B cell (primary cell): ENCODE measurements at regions not wholly inside any gene's neighbourhood (a gene's known extent, or its start where the extent isn't known, plus 50 kb on each side); places are given as distances from the start of the nearest gene placed in this dataset.
"Not testable (repeated sequence)": the region's sequence is repeated elsewhere in the genome, so short reads cannot be mapped to it uniquely, and the experiment has no call there.

Experiments
- ATAC-seq: fragments of 200-7000 bp; cut with Tn5 transposase; one replicate; pipeline ENCODE4 v1.10.0; 2021; ENCODE audit warnings: low read depth, mild to moderate bottlenecking, moderate number of reproducible peaks, moderate library complexity
- CTCF ChIA-PET: fragments of 350-600 bp; sonication (Branson Sonifier 250); formaldehyde crosslinking; loops from one replicate; lab custom pipeline; 2021; ENCODE audit warnings: antibody characterized with exemption, inconsistent platforms; lab: Charles Lee
- POLR2A ChIA-PET: fragments of 350-600 bp; sonication (Branson Sonifier 250); formaldehyde crosslinking; loops from one replicate; lab custom pipeline; 2021; ENCODE audit warnings: antibody characterized with exemption; lab: Charles Lee
- DNase-seq: peaks from one replicate; pipeline ENCODE4 v3.0.0; 2013
- H2AFZ ChIP-seq: 2 replicates; pipeline ENCODE4 v1.6.1; 2012; ENCODE audit warnings: mild to moderate bottlenecking, low read depth, low read length; ENCODE audit not compliant: insufficient read depth, poor library complexity, severe bottlenecking
- H3K27ac ChIP-seq, 2 donors: 1 replicate in 1 of 2; 2 replicates in 1 of 2; pipeline ENCODE4 v1.5.1; 2012 to 2013; ENCODE audit warnings: low read length in 2 of 2, mild to moderate bottlenecking in 2 of 2, moderate library complexity in 1 of 2
- H3K27me3 ChIP-seq, 4 experiments: fragments of 200-600 bp in 1 of 4; sonication (generic) in 1 of 4; replicated peaks in 1 of 4; 1 replicate in 2 of 4; 2 replicates in 2 of 4; pipeline versions ENCODE4 v1.6.1 to v1.7.0; 2013 to 2016; ENCODE audit warnings: low read length in 3 of 4, mild to moderate bottlenecking in 2 of 4, mixed read lengths in 1 of 4, moderate library complexity in 1 of 4; ENCODE audit not compliant: insufficient read depth in 4 of 4, control insufficient read depth in 3 of 4; ENCODE audit errors: control extremely low read depth in 1 of 4
- H3K36me3 ChIP-seq, 2 experiments: replicated peaks in 1 of 2; 1 replicate in 1 of 2; 2 replicates in 1 of 2; pipeline versions ENCODE4 v1.6.1 to v1.7.1; 2013; ENCODE audit warnings: low read length in 1 of 2; ENCODE audit not compliant: insufficient read depth in 2 of 2, control insufficient read depth in 1 of 2; ENCODE audit errors: control extremely low read depth in 1 of 2, extremely low read depth in 1 of 2
- H3K4me1 ChIP-seq, 2 donors: fragments of 200-600 bp in 1 of 2; sonication (generic) in 1 of 2; 1 replicate in 1 of 2; 2 replicates in 1 of 2; pipeline versions ENCODE4 v1.5.1 to v1.6.1; 2013 to 2017; ENCODE audit warnings: low read length in 2 of 2; ENCODE audit not compliant: control insufficient read depth in 2 of 2, insufficient read depth in 2 of 2
- H3K4me2 ChIP-seq: replicated peaks from 2 replicates; pipeline ENCODE3; 2012; ENCODE audit warnings: mild to moderate bottlenecking, low read depth, low read length; ENCODE audit not compliant: poor library complexity, severe bottlenecking
- H3K4me3 ChIP-seq, 5 experiments: fragments of 200-600 bp in 1 of 5; sonication (generic) in 1 of 5; 1 replicate in 3 of 5; 2 replicates in 2 of 5; pipeline versions ENCODE4 v1.5.1 to v1.7.0; 2011 to 2016; ENCODE audit warnings: low read length in 4 of 5, mild to moderate bottlenecking in 4 of 5, low read depth in 2 of 5, control low read depth in 1 of 5, moderate library complexity in 1 of 5; ENCODE audit not compliant: insufficient read depth in 1 of 5; ENCODE audit errors: control extremely low read depth in 1 of 5, extremely low read depth in 1 of 5
- H3K79me2 ChIP-seq: fragments of 200-600 bp; sonication (generic); one replicate; pipeline ENCODE4 v1.6.0; 2016; ENCODE audit warnings: low read length; ENCODE audit not compliant: control insufficient read depth, insufficient read depth
- H3K9ac ChIP-seq: fragments of 200-600 bp; sonication (generic); 2 replicates; pipeline ENCODE4 v1.6.1; 2017; ENCODE audit warnings: mild to moderate bottlenecking, low read length, moderate library complexity
- H3K9me3 ChIP-seq, 3 donors: one replicate each; pipeline versions ENCODE4 v1.6.1 to v1.7.1; 2013; ENCODE audit warnings: low read length in 2 of 3; ENCODE audit not compliant: control insufficient read depth in 2 of 3, insufficient read depth in 1 of 3; ENCODE audit errors: control extremely low read depth in 1 of 3
- H4K20me1 ChIP-seq: 2 replicates; pipeline ENCODE4 v1.6.0; 2012; ENCODE audit warnings: mild to moderate bottlenecking, low read length; ENCODE audit not compliant: insufficient read depth, control insufficient read depth, poor library complexity, severe bottlenecking
- H3K27ac Mint-ChIP-seq: one replicate; pipeline ENCODE4 v1.8.0; 2021; ENCODE audit warnings: mixed read lengths
- H3K27me3 Mint-ChIP-seq: one replicate; pipeline ENCODE4 v1.8.0; 2021; ENCODE audit warnings: mixed read lengths
- H3K4me1 Mint-ChIP-seq: one replicate; pipeline ENCODE4 v1.8.0; 2021; ENCODE audit warnings: mixed read lengths
- H3K4me3 Mint-ChIP-seq: one replicate; pipeline ENCODE4 v1.8.0; 2021; ENCODE audit warnings: mixed read lengths
- H3K9me3 Mint-ChIP-seq: one replicate; pipeline ENCODE4 v1.8.0; 2022; ENCODE audit warnings: mixed read lengths; ENCODE audit not compliant: insufficient read depth
- CTCF ChIP-seq: fragments of 200-600 bp; IDR thresholded peaks from one replicate; pipeline ENCODE4 v1.8.0; 2022; ENCODE audit warnings: antibody characterized with exemption, mild to moderate bottlenecking
- EZH2 ChIP-seq: IDR thresholded peaks from 2 replicates; pipeline ENCODE4 v1.6.1; 2012; ENCODE audit warnings: borderline replicate concordance, low read depth, mild to moderate bottlenecking, moderate library complexity, low read length; ENCODE audit not compliant: insufficient read depth, poor library complexity, severe bottlenecking
- WGBS: methylation state at CpG from one replicate; pipeline ENCODE4 v1.1.5; 2013; ENCODE audit warnings: missing lambda C conversion rate; ENCODE audit not compliant: insufficient coverage; 5-methylcytosine and 5-hydroxymethylcytosine counted together
- intact Hi-C: fragments of 100-400 bp; cut with micrococcal nuclease; formaldehyde crosslinking; loops from one replicate; pipeline ENCODE4 v1.10.0; 2022

- WGBS = 100% methylated on average over 1 of the region's 3 CpGs
- Mint-ChIP-seq H3K4me1 (peaks cover 44% of the 10 kb centered on the region), H3K27me3 (peaks cover 22% of the 10 kb centered on the region), H3K9me3 (no peaks in the 10 kb centered on the region), H3K4me3 (no peak overlapping the region), H3K27ac (no peak overlapping the region)
- Histone ChIP-seq H3K36me3 (no peaks in the 10 kb centered on the region), H3K4me1 (peaks cover 25 to 37% of the 10 kb centered on the region in 2 donors), H3K9ac (no peak overlapping the region), H4K20me1 (no peaks in the 10 kb centered on the region), H3K27me3 (peaks cover 0 to 11% (median 0%) of the 10 kb centered on the region in 4 experiments), H3K9me3 (no peaks in the 10 kb centered on the region), H3K27ac (no peak overlapping the region), H2AFZ (no peak overlapping the region), H3K4me2 (no peak overlapping the region), H3K79me2 (no peaks in the 10 kb centered on the region), H3K4me3 (no peak overlapping the region)
- no peak for TF ChIP-seq CTCF
- TF ChIP-seq EZH2 = no peak
- no peak for ATAC-seq
- CTCF ChIA-PET = interaction anchor here (0.9 to 1.1 kb wide), 2 partner anchors 9 to 144 kb away, joined by 3 to 4 read pairs; no protein-coding TSS in a partner anchor
- intact Hi-C loops = no loop called here
- POLR2A ChIA-PET = no interaction called here
- no peak for DNase-seq
These were observed 283.6 kb downstream of the QKI start for GRCh38 chr6:163698086-163698485.

- H3K4me3 ChIP-seq, H4K20me1 ChIP-seq, H3K79me2 ChIP-seq, DNase-seq, H3K9me3 ChIP-seq, intact Hi-C loops, H3K9me3 Mint-ChIP-seq, H2AFZ ChIP-seq, H3K36me3 ChIP-seq, CTCF ChIA-PET, H3K4me2 ChIP-seq, H3K27ac ChIP-seq, H3K4me3 Mint-ChIP-seq, H3K27ac Mint-ChIP-seq, H3K9ac ChIP-seq, POLR2A ChIA-PET, ATAC-seq: not testable (repeated sequence)
- peaks cover 8 to 19% of the 10 kb centered on the region in 2 donors for H3K4me1 ChIP-seq
- WGBS = 50% methylated on average over 4 of the region's 4 CpGs
- H3K27me3 Mint-ChIP-seq = peaks cover 22% of the 10 kb centered on the region
- H3K27me3 ChIP-seq = peaks cover 0 to 11% (median 0%) of the 10 kb centered on the region in 4 experiments
- H3K4me1 Mint-ChIP-seq = peaks cover 26% of the 10 kb centered on the region
These were observed 281.8 kb downstream of the QKI start for GRCh38 chr6:163696311-163696710.
